ENCODE measurements at regions not wholly inside any gene's neighbourhood (a gene's known extent, or its start where the extent isn't known, plus 50 kb on each side); places are given as distances from the start of the nearest gene placed in this dataset.
"Not testable (repeated sequence)": the region's sequence is repeated elsewhere in the genome, so short reads cannot be mapped to it uniquely, and the experiment has no call there.

- ChIA-PET CTCF (no interaction called here), POLR2A (no interaction called here)
- Histone ChIP-seq H3K27ac (ENCODE audit: insufficient read depth in 1 of 2, low read depth in 1 of 2, low read length in 2 of 2, poor library complexity in 1 of 2, severe bottlenecking in 2 of 2) (no peak overlapping the region), H3K36me3 (ENCODE audit: control insufficient read depth in 4 of 4, insufficient read depth in 4 of 4, low read length in 3 of 4) (no peaks in the 10 kb centered on the region), H3K9me3 (ENCODE audit: control extremely low read depth in 1 of 5, control insufficient read depth in 4 of 5, insufficient read depth in 2 of 5, low read depth in 1 of 5, low read length in 4 of 5) (no peaks in the 10 kb centered on the region), H3K4me1 (ENCODE audit: control extremely low read depth in 1 of 4, control insufficient read depth in 4 of 4, insufficient read depth in 4 of 4, low read length in 3 of 4) (peaks cover 0 to 2% (median 0%) of the 10 kb centered on the region in 4 experiments), H3K4me3 (ENCODE audit: control insufficient read depth in 1 of 7, extremely low read depth in 1 of 7, insufficient read depth in 4 of 7, low read depth in 2 of 7, low read length in 6 of 7) (no peak overlapping the region), H3K27me3 (replicated peaks in 2 of 5; ENCODE audit: control insufficient read depth in 4 of 5, insufficient read depth in 5 of 5, low read length in 4 of 5) (no peaks in the 10 kb centered on the region)
- no peak for DNase-seq
- WGBS (ENCODE audit: insufficient coverage) = 100% methylated on average over 1 of the region's 1 CpG
These were observed 328.4 kb upstream of the KCND2 start for GRCh38 chr7:119944601-119944972.

DNA sequence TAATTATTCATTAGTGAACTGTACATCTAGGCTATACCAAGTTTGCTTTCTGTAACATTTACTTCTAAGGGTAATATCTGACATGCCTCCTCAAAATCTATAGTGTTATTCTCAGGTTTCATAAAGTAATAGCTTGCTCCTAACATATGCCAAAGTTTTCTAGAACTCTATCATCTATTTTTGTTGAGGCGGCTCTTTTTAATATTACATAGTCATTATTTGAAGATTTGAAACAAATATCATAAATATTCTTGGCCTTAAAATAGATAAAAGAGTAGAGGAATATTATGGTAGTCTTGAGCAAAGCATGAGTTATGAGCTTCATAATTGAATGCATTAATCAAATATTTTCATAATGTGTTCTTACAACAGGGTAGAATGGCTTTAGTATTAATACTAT is 327.2 kb upstream of the KCND2 start:
- no peaks in the 10 kb centered on the region for H3K9me3 ChIP-seq (ENCODE audit: control extremely low read depth in 1 of 5, control insufficient read depth in 4 of 5, insufficient read depth in 2 of 5, low read depth in 1 of 5, low read length in 4 of 5)
- H3K27ac ChIP-seq (ENCODE audit: insufficient read depth in 1 of 2, low read depth in 1 of 2, low read length in 2 of 2, poor library complexity in 1 of 2, severe bottlenecking in 2 of 2) = no peak overlapping the region
- peaks cover 0 to 2% (median 0%) of the 10 kb centered on the region in 4 experiments for H3K4me1 ChIP-seq (ENCODE audit: control extremely low read depth in 1 of 4, control insufficient read depth in 4 of 4, insufficient read depth in 4 of 4, low read length in 3 of 4)
- H3K36me3 ChIP-seq (ENCODE audit: control insufficient read depth in 4 of 4, insufficient read depth in 4 of 4, low read length in 3 of 4) = no peaks in the 10 kb centered on the region
- POLR2A ChIA-PET = no interaction called here
- no CpG with 5 or more reads among the region's 1 CpG for WGBS (ENCODE audit: insufficient coverage)
- H3K27me3 ChIP-seq (replicated peaks in 2 of 5; ENCODE audit: control insufficient read depth in 4 of 5, insufficient read depth in 5 of 5, low read length in 4 of 5) = no peaks in the 10 kb centered on the region
- DNase-seq = no peak
- CTCF ChIA-PET = no interaction called here
- H3K4me3 ChIP-seq (ENCODE audit: control insufficient read depth in 1 of 7, extremely low read depth in 1 of 7, insufficient read depth in 4 of 7, low read depth in 2 of 7, low read length in 6 of 7) = no peak overlapping the region

GRCh38 chr7:119949053-119949452 is 323.9 kb upstream of the KCND2 start:
- Histone ChIP-seq H3K27me3 (replicated peaks in 2 of 5; ENCODE audit: control insufficient read depth in 4 of 5, insufficient read depth in 5 of 5, low read length in 4 of 5) (no peaks in the 10 kb centered on the region), H3K27ac (ENCODE audit: insufficient read depth in 1 of 2, low read depth in 1 of 2, low read length in 2 of 2, poor library complexity in 1 of 2, severe bottlenecking in 2 of 2) (no peak overlapping the region), H3K4me3 (ENCODE audit: control insufficient read depth in 1 of 7, extremely low read depth in 1 of 7, insufficient read depth in 4 of 7, low read depth in 2 of 7, low read length in 6 of 7) (no peak overlapping the region), H3K4me1 (ENCODE audit: control extremely low read depth in 1 of 4, control insufficient read depth in 4 of 4, insufficient read depth in 4 of 4, low read length in 3 of 4) (no peaks in the 10 kb centered on the region), H3K36me3 (ENCODE audit: control insufficient read depth in 4 of 4, insufficient read depth in 4 of 4, low read length in 3 of 4) (no peaks in the 10 kb centered on the region), H3K9me3 (ENCODE audit: control extremely low read depth in 1 of 5, control insufficient read depth in 4 of 5, insufficient read depth in 2 of 5, low read depth in 1 of 5, low read length in 4 of 5) (no peaks in the 10 kb centered on the region)
- no peak for DNase-seq
- CTCF ChIA-PET = no interaction called here
- WGBS (ENCODE audit: insufficient coverage) = 96% methylated on average over 4 of the region's 5 CpGs
- POLR2A ChIA-PET = no interaction called here

- H3K9me3 ChIP-seq (ENCODE audit: control extremely low read depth in 1 of 5, control insufficient read depth in 4 of 5, insufficient read depth in 2 of 5, low read depth in 1 of 5, low read length in 4 of 5); POLR2A ChIA-PET; H3K4me3 ChIP-seq (ENCODE audit: control insufficient read depth in 1 of 7, extremely low read depth in 1 of 7, insufficient read depth in 4 of 7, low read depth in 2 of 7, low read length in 6 of 7); H3K36me3 ChIP-seq (ENCODE audit: control insufficient read depth in 4 of 4, insufficient read depth in 4 of 4, low read length in 3 of 4); H3K4me1 ChIP-seq (ENCODE audit: control extremely low read depth in 1 of 4, control insufficient read depth in 4 of 4, insufficient read depth in 4 of 4, low read length in 3 of 4); H3K27ac ChIP-seq (ENCODE audit: insufficient read depth in 1 of 2, low read depth in 1 of 2, low read length in 2 of 2, poor library complexity in 1 of 2, severe bottlenecking in 2 of 2); H3K27me3 ChIP-seq (replicated peaks in 2 of 5; ENCODE audit: control insufficient read depth in 4 of 5, insufficient read depth in 5 of 5, low read length in 4 of 5); DNase-seq: not testable (repeated sequence)
- WGBS (ENCODE audit: insufficient coverage) = 99% methylated on average over 24 of the region's 30 CpGs
- CTCF ChIA-PET = interaction anchor here (1.3 kb wide), 1 partner anchor 15 kb away, joined by 4 read pairs; no protein-coding TSS in a partner anchor
These were observed 322.5 kb upstream of the KCND2 start for GRCh38 chr7:119950390-119951041.

- CTCF ChIA-PET; H3K36me3 ChIP-seq (ENCODE audit: control insufficient read depth in 4 of 4, insufficient read depth in 4 of 4, low read length in 3 of 4); H3K27me3 ChIP-seq (replicated peaks in 2 of 5; ENCODE audit: control insufficient read depth in 4 of 5, insufficient read depth in 5 of 5, low read length in 4 of 5); POLR2A ChIA-PET; H3K27ac ChIP-seq (ENCODE audit: insufficient read depth in 1 of 2, low read depth in 1 of 2, low read length in 2 of 2, poor library complexity in 1 of 2, severe bottlenecking in 2 of 2); H3K4me1 ChIP-seq (ENCODE audit: control extremely low read depth in 1 of 4, control insufficient read depth in 4 of 4, insufficient read depth in 4 of 4, low read length in 3 of 4); DNase-seq; H3K4me3 ChIP-seq (ENCODE audit: control insufficient read depth in 1 of 7, extremely low read depth in 1 of 7, insufficient read depth in 4 of 7, low read depth in 2 of 7, low read length in 6 of 7); H3K9me3 ChIP-seq (ENCODE audit: control extremely low read depth in 1 of 5, control insufficient read depth in 4 of 5, insufficient read depth in 2 of 5, low read depth in 1 of 5, low read length in 4 of 5): not testable (repeated sequence)
- WGBS (ENCODE audit: insufficient coverage) = 96% methylated on average over 6 of the region's 24 CpGs
These were observed 321.4 kb upstream of the KCND2 start for GRCh38 chr7:119951614-119952013.

- no peak overlapping the region for H3K4me3 ChIP-seq (ENCODE audit: control insufficient read depth in 1 of 7, extremely low read depth in 1 of 7, insufficient read depth in 4 of 7, low read depth in 2 of 7, low read length in 6 of 7)
- ChIA-PET POLR2A (no interaction called here), CTCF (no interaction called here)
- DNase-seq = no peak
- no peaks in the 10 kb centered on the region for H3K9me3 ChIP-seq (ENCODE audit: control extremely low read depth in 1 of 5, control insufficient read depth in 4 of 5, insufficient read depth in 2 of 5, low read depth in 1 of 5, low read length in 4 of 5)
- H3K27ac ChIP-seq (ENCODE audit: insufficient read depth in 1 of 2, low read depth in 1 of 2, low read length in 2 of 2, poor library complexity in 1 of 2, severe bottlenecking in 2 of 2) = no peak overlapping the region
- H3K4me1 ChIP-seq (ENCODE audit: control extremely low read depth in 1 of 4, control insufficient read depth in 4 of 4, insufficient read depth in 4 of 4, low read length in 3 of 4) = no peaks in the 10 kb centered on the region
- H3K27me3 ChIP-seq (replicated peaks in 2 of 5; ENCODE audit: control insufficient read depth in 4 of 5, insufficient read depth in 5 of 5, low read length in 4 of 5) = no peaks in the 10 kb centered on the region
- H3K36me3 ChIP-seq (ENCODE audit: control insufficient read depth in 4 of 4, insufficient read depth in 4 of 4, low read length in 3 of 4) = no peaks in the 10 kb centered on the region
These were observed 315.6 kb upstream of the KCND2 start for GRCh38 chr7:119957335-119957734.

DNA sequence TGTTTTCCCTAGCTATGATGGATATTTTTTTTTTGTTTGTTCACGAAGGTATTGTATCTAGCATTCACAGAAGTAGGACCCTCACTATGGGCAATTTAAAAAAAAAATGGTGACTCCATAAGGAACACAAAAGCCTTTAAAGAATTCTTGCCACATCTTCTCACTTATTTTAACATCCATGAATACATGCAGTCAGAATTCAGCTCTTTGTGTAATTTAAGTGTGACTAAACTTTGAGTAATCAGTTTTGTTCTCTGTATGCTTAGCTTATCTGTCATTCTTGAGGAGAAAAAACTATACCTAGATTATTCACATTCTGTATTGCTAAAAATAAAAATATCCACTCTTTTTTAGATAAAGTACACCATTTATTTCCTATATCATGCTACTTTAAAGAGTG is 313.2 kb upstream of the KCND2 start:
- no peaks in the 10 kb centered on the region for H3K9me3 ChIP-seq (ENCODE audit: control extremely low read depth in 1 of 5, control insufficient read depth in 4 of 5, insufficient read depth in 2 of 5, low read depth in 1 of 5, low read length in 4 of 5)
- H3K36me3 ChIP-seq (ENCODE audit: control insufficient read depth in 4 of 4, insufficient read depth in 4 of 4, low read length in 3 of 4) = no peaks in the 10 kb centered on the region
- no peak for DNase-seq
- CTCF ChIA-PET = no interaction called here
- POLR2A ChIA-PET = no interaction called here
- no peaks in the 10 kb centered on the region for H3K27me3 ChIP-seq (replicated peaks in 2 of 5; ENCODE audit: control insufficient read depth in 4 of 5, insufficient read depth in 5 of 5, low read length in 4 of 5)
- WGBS (ENCODE audit: insufficient coverage) = no CpG with 5 or more reads among the region's 1 CpG
- H3K4me1 ChIP-seq (ENCODE audit: control extremely low read depth in 1 of 4, control insufficient read depth in 4 of 4, insufficient read depth in 4 of 4, low read length in 3 of 4) = no peaks in the 10 kb centered on the region
- no peak overlapping the region for H3K27ac ChIP-seq (ENCODE audit: insufficient read depth in 1 of 2, low read depth in 1 of 2, low read length in 2 of 2, poor library complexity in 1 of 2, severe bottlenecking in 2 of 2)
- no peak overlapping the region for H3K4me3 ChIP-seq (ENCODE audit: control insufficient read depth in 1 of 7, extremely low read depth in 1 of 7, insufficient read depth in 4 of 7, low read depth in 2 of 7, low read length in 6 of 7)
